ENCODE measurements at regions not wholly inside any gene's neighbourhood (a gene's known extent, or its start where the extent isn't known, plus 50 kb on each side); places are given as distances from the start of the nearest gene placed in this dataset.
A peak's percentile ranks its signal among the peaks of the same experiment; 100 is the strongest.

- H3K27ac ChIP-seq: no peak overlapping the region
- no peak overlapping the region for H3K4me3 ChIP-seq
- DNase-seq (no peak), ATAC-seq (no peak)
- intact Hi-C loops (cut with DNase I): no loop called here
- H3K27me3 ChIP-seq (ENCODE audit: low read depth): no peaks in the 10 kb centered on the region
- H3K9me3 ChIP-seq: no peaks in the 10 kb centered on the region
- H3K36me3 ChIP-seq: no peaks in the 10 kb centered on the region
- no peaks in the 10 kb centered on the region for H3K4me1 ChIP-seq
- TF ChIP-seq CTCF (IDR thresholded peaks at IDR 0.05): no peak
Observed at GRCh38 chr4:130422261-130422660, 1326.3 kb downstream of the C4orf33 start.

GRCh38 chr4:130424211-130424610, 1328.3 kb downstream of the C4orf33 start:
- TF ChIP-seq CTCF (IDR thresholded peaks at IDR 0.05): no peak
- H3K4me3 ChIP-seq: no peak overlapping the region
- no peaks in the 10 kb centered on the region for H3K27me3 ChIP-seq (ENCODE audit: low read depth)
- no peaks in the 10 kb centered on the region for H3K9me3 ChIP-seq
- no peaks in the 10 kb centered on the region for H3K36me3 ChIP-seq
- no peak overlapping the region for H3K27ac ChIP-seq
- no peaks in the 10 kb centered on the region for H3K4me1 ChIP-seq
- intact Hi-C loops (cut with DNase I): no loop called here
- no peak for DNase-seq
- no peak for ATAC-seq

GRCh38 chr4:130432289-130432688, 1336.3 kb downstream of the C4orf33 start:
- no peak for TF ChIP-seq CTCF (IDR thresholded peaks at IDR 0.05)
- Histone ChIP-seq H3K27me3 (ENCODE audit: low read depth) (no peaks in the 10 kb centered on the region), H3K36me3 (no peaks in the 10 kb centered on the region), H3K27ac (no peak overlapping the region), H3K9me3 (no peaks in the 10 kb centered on the region), H3K4me1 (no peaks in the 10 kb centered on the region), H3K4me3 (no peak overlapping the region)
- no peak for DNase-seq
- ATAC-seq: no peak
- intact Hi-C loops (cut with DNase I): no loop called here

- no peak for ATAC-seq
- Histone ChIP-seq H3K36me3 (no peaks in the 10 kb centered on the region), H3K27me3 (ENCODE audit: low read depth) (no peaks in the 10 kb centered on the region), H3K4me3 (no peak overlapping the region), H3K4me1 (no peaks in the 10 kb centered on the region), H3K9me3 (no peaks in the 10 kb centered on the region), H3K27ac (no peak overlapping the region)
- no peak for TF ChIP-seq CTCF (IDR thresholded peaks at IDR 0.05)
- intact Hi-C loops (cut with DNase I): no loop called here
- DNase-seq: no peak
Observed at GRCh38 chr4:130449741-130450140, 1353.8 kb downstream of the C4orf33 start.

GRCh38 chr4:130468340-130468739, 1372.4 kb downstream of the C4orf33 start:
- no peak overlapping the region for H3K4me3 ChIP-seq
- H3K9me3 ChIP-seq: no peaks in the 10 kb centered on the region
- no peak for DNase-seq
- H3K27me3 ChIP-seq (ENCODE audit: low read depth): no peaks in the 10 kb centered on the region
- H3K4me1 ChIP-seq: no peaks in the 10 kb centered on the region
- intact Hi-C loops (cut with DNase I): no loop called here
- TF ChIP-seq CTCF (IDR thresholded peaks at IDR 0.05): no peak
- no peaks in the 10 kb centered on the region for H3K36me3 ChIP-seq
- no peak overlapping the region for H3K27ac ChIP-seq
- ATAC-seq: no peak

GRCh38 chr4:130478406-130478805, 1382.5 kb downstream of the C4orf33 start:
- no peak for TF ChIP-seq CTCF (IDR thresholded peaks at IDR 0.05)
- no peaks in the 10 kb centered on the region for H3K9me3 ChIP-seq
- peak in 1 of 2 donors; percentile 30 for ATAC-seq
- no peaks in the 10 kb centered on the region for H3K27me3 ChIP-seq (ENCODE audit: low read depth)
- DNase-seq: no peak
- intact Hi-C loops (cut with DNase I): no loop called here
- H3K4me1 ChIP-seq: no peaks in the 10 kb centered on the region
- H3K4me3 ChIP-seq: no peak overlapping the region
- H3K36me3 ChIP-seq: no peaks in the 10 kb centered on the region
- H3K27ac ChIP-seq: no peak overlapping the region

Measured in lower lobe of right lung (tissue), 2 donors.